HepG2 (cell line): ENCODE measurements at regions not wholly inside any gene's neighbourhood (a gene's known extent, or its start where the extent isn't known, plus 50 kb on each side); places are given as distances from the start of the nearest gene placed in this dataset.

Experiments used
- ATAC-seq: fragments of 200-7000 bp; cut with Tn5 transposase; 3 replicates; pipeline ENCODE4 v1.9.1; 2020; ENCODE audit warnings: mild to moderate bottlenecking, moderate library complexity
- BruUV-seq: library from RNA; stranded (reverse); fragments of 400-500 nt; replicated peaks from 2 replicates; lab custom pipeline; 2021; lab: Mats Ljungman, UMichigan
- CTCF ChIA-PET: fragments of 300-600 bp; formaldehyde crosslinking; extraction: SDS; loops from one replicate; lab custom pipeline; 2021; ENCODE audit warnings: low total read pairs, inconsistent platforms, low intra/inter-chr PET ratio; lab: Yijun Ruan, JAX
- POLR2A ChIA-PET: fragments of 350-600 bp; sonication (Branson Sonifier 250); formaldehyde crosslinking; loops from one replicate; lab custom pipeline; 2020; ENCODE audit warnings: antibody characterized with exemption, inconsistent platforms; lab: Yijun Ruan, JAX
- DNase-seq: peaks from one replicate; pipeline ENCODE4 v3.0.0-alpha.2; 2015; ENCODE audit warnings: low spot score
- FAIRE-seq: peaks from 3 replicates; lab custom pipeline; 2011; peaks lifted over from hg19 to GRCh38; lab: Jason Lieb, UNC
- H2AFZ ChIP-seq: one replicate; pipeline ENCODE4 v1.6.1; 2011; ENCODE audit warnings: low read length, inconsistent platforms
- H3K27ac ChIP-seq: fragments of 300-600 bp; 3 replicates; pipeline ENCODE4 v1.8.0; 2011; ENCODE audit warnings: mixed run types, mild to moderate bottlenecking, mixed read lengths, low read length, inconsistent platforms; ENCODE audit not compliant: insufficient read depth; ENCODE audit errors: extremely low read length
- H3K27me3 ChIP-seq, 2 experiments: fragments of 200-600 bp in 1 of 2; 2 replicates in 1 of 2; 3 replicates in 1 of 2; pipeline versions ENCODE4 v1.6.0 to v1.8.0; 2011; ENCODE audit warnings: low read length in 2 of 2, mild to moderate bottlenecking in 2 of 2, moderate library complexity in 2 of 2, inconsistent platforms in 1 of 2; ENCODE audit not compliant: insufficient read depth in 2 of 2, control insufficient read depth in 1 of 2
- H3K36me3 ChIP-seq, 2 experiments: fragments of 200-600 bp in 1 of 2; replicated peaks in 1 of 2; 2 replicates in 1 of 2; 3 replicates in 1 of 2; pipeline versions ENCODE4 v1.5.1 to v1.8.0; 2011; ENCODE audit warnings: low read length in 2 of 2, inconsistent platforms in 1 of 2; ENCODE audit not compliant: insufficient read depth in 2 of 2, control insufficient read depth in 1 of 2
- H3K4me1 ChIP-seq: 2 replicates; pipeline ENCODE4 v1.5.1; 2012; ENCODE audit warnings: low read length, inconsistent platforms; ENCODE audit not compliant: insufficient read depth
- H3K4me2 ChIP-seq: 2 replicates; pipeline ENCODE4 v1.6.0; 2011; ENCODE audit warnings: low read depth, low read length, inconsistent platforms
- H3K4me3 ChIP-seq, 3 experiments: fragments of 200-600 bp in 1 of 3; sonication (generic), shearing (Covaris generic) in 1 of 3; replicated peaks in 1 of 3; 2 replicates each; pipeline ENCODE4 v1.5.1; 2011 to 2016; ENCODE audit warnings: low read length in 3 of 3, inconsistent platforms in 2 of 3, low read depth in 2 of 3, mild to moderate bottlenecking in 2 of 3, control low read depth in 1 of 3, mixed read lengths in 1 of 3; ENCODE audit not compliant: insufficient read depth in 1 of 3
- H3K79me2 ChIP-seq: one replicate; pipeline ENCODE4 v1.6.1; 2011; ENCODE audit warnings: low read length, inconsistent platforms; ENCODE audit not compliant: insufficient read depth
- H3K9ac ChIP-seq: 2 replicates; pipeline ENCODE4 v1.6.0; 2011; ENCODE audit warnings: mild to moderate bottlenecking, low read depth, low read length, inconsistent platforms; ENCODE audit not compliant: insufficient read depth
- H3K9me3 ChIP-seq: 2 replicates; pipeline ENCODE4 v1.5.1; 2012; ENCODE audit warnings: mild to moderate bottlenecking, low read length
- H4K20me1 ChIP-seq: 2 replicates; pipeline ENCODE4 v1.6.0; 2011; ENCODE audit warnings: inconsistent platforms, mild to moderate bottlenecking, low read length, moderate library complexity; ENCODE audit not compliant: insufficient read depth
- ETV6 ChIP-seq: sonication (generic); formaldehyde crosslinking; conservative IDR thresholded peaks from 2 replicates; pipeline ENCODE4 v1.4.0; 2020; ENCODE audit warnings: missing genetic modification reagents
- FLYWCH1 ChIP-seq: sonication (generic); formaldehyde crosslinking; IDR thresholded peaks from 2 replicates; pipeline ENCODE4 v1.8.1; 2023; ENCODE audit warnings: mild to moderate bottlenecking, missing genetic modification reagents
- GATA4 ChIP-seq: sonication (generic); IDR thresholded peaks from 2 replicates; pipeline ENCODE4 v1.6.1; 2016; ENCODE audit warnings: antibody characterized with exemption, low read depth, borderline replicate concordance
- KDM2A ChIP-seq: sonication (generic); formaldehyde crosslinking; IDR thresholded peaks from 2 replicates; pipeline ENCODE4 v1.4.0; 2020; ENCODE audit warnings: low read depth, missing genetic modification reagents, borderline replicate concordance
- MYC ChIP-seq: sonication (generic); formaldehyde crosslinking; IDR thresholded peaks from 2 replicates; pipeline ENCODE4 v1.9.0; 2021; ENCODE audit warnings: missing genetic modification reagents, borderline replicate concordance
- RFX5 ChIP-seq: IDR thresholded peaks from 2 replicates; pipeline ENCODE4 v1.6.1; 2011; ENCODE audit warnings: low read depth, low read length, improper control_type of control experiment
- SALL2 ChIP-seq: sonication (generic); formaldehyde crosslinking; IDR thresholded peaks from 2 replicates; pipeline ENCODE4 v1.8.1; 2023; ENCODE audit warnings: mild to moderate bottlenecking, missing genetic modification reagents, inconsistent platforms
- SMAD1 ChIP-seq: sonication (generic); formaldehyde crosslinking; IDR thresholded peaks from 2 replicates; pipeline ENCODE4 v1.4.0; 2020; ENCODE audit warnings: missing genetic modification reagents, low read depth, mild to moderate bottlenecking, borderline replicate concordance
- SNRNP70 ChIP-seq: fragments of 200-400 bp; formaldehyde crosslinking; IDR thresholded peaks from 2 replicates; pipeline ENCODE4 v1.6.1; 2017; ENCODE audit warnings: mild to moderate bottlenecking, low read depth, low read length, moderate library complexity
- TEAD3 ChIP-seq: optimal IDR thresholded peaks from 2 replicates; pipeline ENCODE3; 2016; ENCODE audit warnings: borderline replicate concordance
- WIZ ChIP-seq: sonication (generic); formaldehyde crosslinking; IDR thresholded peaks from 2 replicates; pipeline ENCODE4 v1.5.1; 2020; ENCODE audit warnings: mild to moderate bottlenecking, missing genetic modification reagents
- ZFP62 ChIP-seq: sonication (generic); formaldehyde crosslinking; IDR thresholded peaks from 2 replicates; pipeline ENCODE4 v1.4.0; 2020; ENCODE audit warnings: missing genetic modification reagents
- ZNF567 ChIP-seq: sonication (generic); formaldehyde crosslinking; IDR thresholded peaks from 2 replicates; pipeline ENCODE4 v1.8.1; 2023; ENCODE audit warnings: mild to moderate bottlenecking, missing genetic modification reagents, borderline replicate concordance
- ZNF616 ChIP-seq: sonication (generic); formaldehyde crosslinking; IDR thresholded peaks from 2 replicates; pipeline ENCODE4 v1.5.0; 2020; ENCODE audit warnings: low read depth, mild to moderate bottlenecking, missing genetic modification reagents
- ZNF670 ChIP-seq: sonication (generic); formaldehyde crosslinking; IDR thresholded peaks from 2 replicates; pipeline ENCODE4 v1.8.0; 2022; ENCODE audit warnings: mild to moderate bottlenecking, missing genetic modification reagents, borderline replicate concordance
- ZNF678 ChIP-seq: sonication (generic); formaldehyde crosslinking; IDR thresholded peaks from 2 replicates; pipeline ENCODE4 v1.4.0; 2020; ENCODE audit warnings: mild to moderate bottlenecking, missing genetic modification reagents
- ZNF788 ChIP-seq: sonication (generic); formaldehyde crosslinking; IDR thresholded peaks from 2 replicates; pipeline ENCODE4 v1.5.0; 2020; ENCODE audit warnings: mild to moderate bottlenecking, missing genetic modification reagents, borderline replicate concordance
- ZNF816 ChIP-seq: sonication (generic); formaldehyde crosslinking; IDR thresholded peaks from 2 replicates; pipeline ENCODE4 v1.8.0; 2022; ENCODE audit warnings: missing genetic modification reagents, mild to moderate bottlenecking, borderline replicate concordance
- ZSCAN31 ChIP-seq: sonication (generic); formaldehyde crosslinking; IDR thresholded peaks from 2 replicates; pipeline ENCODE4 v1.5.0; 2020; ENCODE audit warnings: low read depth, mild to moderate bottlenecking, missing genetic modification reagents
- WGBS: methylation state at CpG from one replicate; pipeline ENCODE4 v1.1.6; 2017; ENCODE audit warnings: low lambda C conversion rate; 5-methylcytosine and 5-hydroxymethylcytosine counted together
- in situ Hi-C: cut with HindIII; loops from 2 replicates; pipeline ENCODE4 v1.10.0; 2017; ENCODE audit warnings: low pct_unique_long_range_greater_than_20kb; ENCODE audit not compliant: extremely low pct_ligation_motif_present
- intact Hi-C: fragments of 100-400 bp; cut with micrococcal nuclease; formaldehyde crosslinking; loops from one replicate; pipeline ENCODE4 v1.10.0; 2022; ENCODE audit not compliant: unreplicated experiment
- TF ChIP-seq, protein P1 (sequence below): sonication (generic); formaldehyde crosslinking; IDR thresholded peaks from 2 replicates; pipeline ENCODE4 v1.4.0; 2020; ENCODE audit warnings: mild to moderate bottlenecking, missing genetic modification reagents
- TF ChIP-seq, protein P2 (sequence below): sonication (generic); formaldehyde crosslinking; IDR thresholded peaks from 2 replicates; pipeline ENCODE4 v1.4.0; 2020; ENCODE audit warnings: mild to moderate bottlenecking, missing genetic modification reagents
- TF ChIP-seq, protein P3 (sequence below): sonication (generic); formaldehyde crosslinking; IDR thresholded peaks from 2 replicates; pipeline ENCODE4 v1.5.1; 2020; ENCODE audit warnings: missing genetic modification reagents, mild to moderate bottlenecking, borderline replicate concordance
- TF ChIP-seq, protein P4 (sequence below): sonication (generic); formaldehyde crosslinking; IDR thresholded peaks from 2 replicates; pipeline ENCODE4 v1.4.0; 2020; ENCODE audit warnings: missing genetic modification reagents

DNA sequence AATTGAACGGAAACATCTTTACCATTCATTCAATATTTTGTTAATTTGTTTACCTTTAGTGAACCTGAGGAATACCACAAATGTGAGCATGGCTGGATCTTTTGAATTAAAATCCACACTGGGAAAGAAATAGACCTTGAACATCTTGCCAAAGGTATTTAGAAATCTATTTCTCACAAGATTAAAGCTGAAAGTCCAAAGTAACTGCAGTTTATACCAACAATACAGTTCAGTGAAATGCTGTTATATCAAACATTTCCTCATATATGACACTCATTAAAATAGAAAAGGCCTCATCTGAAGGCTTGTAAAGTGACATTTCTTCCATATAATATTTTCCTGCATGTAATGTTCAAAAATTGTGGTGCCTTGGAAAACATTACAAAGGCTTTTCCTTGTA lies 166.5 kb upstream of the HAND2 start (continued):
- TF ChIP-seq ETV6 (CRISPR knock-in tag) (no peak), WIZ (CRISPR knock-in tag) (no peak), ZNF678 (no peak), ZNF788 (CRISPR knock-in tag) (no peak), RFX5 (no peak), FLYWCH1 (CRISPR knock-in tag) (no peak), GATA4 (no peak), ZFP62 (CRISPR knock-in tag) (no peak)
- TF ChIP-seq, protein P1, sequence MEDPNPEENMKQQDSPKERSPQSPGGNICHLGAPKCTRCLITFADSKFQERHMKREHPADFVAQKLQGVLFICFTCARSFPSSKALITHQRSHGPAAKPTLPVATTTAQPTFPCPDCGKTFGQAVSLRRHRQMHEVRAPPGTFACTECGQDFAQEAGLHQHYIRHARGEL: no peak
- TF ChIP-seq, protein P2, sequence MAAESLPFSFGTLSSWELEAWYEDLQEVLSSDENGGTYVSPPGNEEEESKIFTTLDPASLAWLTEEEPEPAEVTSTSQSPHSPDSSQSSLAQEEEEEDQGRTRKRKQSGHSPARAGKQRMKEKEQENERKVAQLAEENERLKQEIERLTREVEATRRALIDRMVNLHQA (CRISPR knock-in tag): no peak
- TF ChIP-seq, protein P3, sequence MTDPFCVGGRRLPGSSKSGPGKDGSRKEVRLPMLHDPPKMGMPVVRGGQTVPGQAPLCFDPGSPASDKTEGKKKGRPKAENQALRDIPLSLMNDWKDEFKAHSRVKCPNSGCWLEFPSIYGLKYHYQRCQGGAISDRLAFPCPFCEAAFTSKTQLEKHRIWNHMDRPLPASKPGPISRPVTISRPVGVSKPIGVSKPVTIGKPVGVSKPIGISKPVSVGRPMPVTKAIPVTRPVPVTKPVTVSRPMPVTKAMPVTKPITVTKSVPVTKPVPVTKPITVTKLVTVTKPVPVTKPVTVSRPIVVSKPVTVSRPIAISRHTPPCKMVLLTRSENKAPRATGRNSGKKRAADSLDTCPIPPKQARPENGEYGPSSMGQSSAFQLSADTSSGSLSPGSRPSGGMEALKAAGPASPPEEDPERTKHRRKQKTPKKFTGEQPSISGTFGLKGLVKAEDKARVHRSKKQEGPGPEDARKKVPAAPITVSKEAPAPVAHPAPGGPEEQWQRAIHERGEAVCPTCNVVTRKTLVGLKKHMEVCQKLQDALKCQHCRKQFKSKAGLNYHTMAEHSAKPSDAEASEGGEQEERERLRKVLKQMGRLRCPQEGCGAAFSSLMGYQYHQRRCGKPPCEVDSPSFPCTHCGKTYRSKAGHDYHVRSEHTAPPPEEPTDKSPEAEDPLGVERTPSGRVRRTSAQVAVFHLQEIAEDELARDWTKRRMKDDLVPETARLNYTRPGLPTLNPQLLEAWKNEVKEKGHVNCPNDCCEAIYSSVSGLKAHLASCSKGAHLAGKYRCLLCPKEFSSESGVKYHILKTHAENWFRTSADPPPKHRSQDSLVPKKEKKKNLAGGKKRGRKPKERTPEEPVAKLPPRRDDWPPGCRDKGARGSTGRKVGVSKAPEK (CRISPR knock-in tag): no peak

DNA sequence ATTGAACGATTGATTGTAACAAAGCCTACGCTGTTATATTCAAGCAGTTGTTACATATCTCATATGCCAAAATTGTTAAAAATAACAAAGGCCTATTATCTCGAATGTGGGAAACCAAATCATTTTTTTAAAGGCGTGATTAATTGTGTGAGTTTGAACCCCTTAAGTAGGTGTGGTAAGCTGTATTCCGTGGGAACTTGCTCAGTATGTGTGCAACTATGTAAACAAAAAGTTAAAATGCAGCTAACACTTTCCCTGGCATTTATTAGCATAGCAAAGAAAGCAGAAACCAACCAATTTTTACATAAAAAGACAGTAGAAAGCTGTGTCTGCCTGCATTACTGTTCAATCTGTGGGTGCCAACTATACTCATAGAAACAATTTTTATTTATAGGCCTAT lies 166.0 kb upstream of the HAND2 start:
- no peaks in the 10 kb centered on the region for H4K20me1 ChIP-seq
- H3K27ac ChIP-seq: no peak overlapping the region
- ChIA-PET CTCF (no interaction called here), POLR2A (no interaction called here)
- no peaks in the 10 kb centered on the region for H3K36me3 ChIP-seq
- WGBS: 5% methylated on average over 5 of the region's 5 CpGs
- FAIRE-seq: no peak
- H3K9me3 ChIP-seq: no peaks in the 10 kb centered on the region
- intact Hi-C loops (no loop called here), in situ Hi-C loops (no loop called here)
- H3K27me3 ChIP-seq: no peaks in the 10 kb centered on the region
- no peak overlapping the region for H3K4me2 ChIP-seq
- H2AFZ ChIP-seq: no peak overlapping the region
- no peak overlapping the region for H3K9ac ChIP-seq
- ATAC-seq: no peak
- no peak for TF ChIP-seq ZNF567 (CRISPR knock-in tag)
- TF ChIP-seq TEAD3 (CRISPR knock-in tag): no peak
- TF ChIP-seq MYC (CRISPR knock-in tag): no peak
- no peak for TF ChIP-seq SMAD1 (CRISPR knock-in tag)
- TF ChIP-seq ZNF670 (CRISPR knock-in tag): no peak
- TF ChIP-seq, protein P4, sequence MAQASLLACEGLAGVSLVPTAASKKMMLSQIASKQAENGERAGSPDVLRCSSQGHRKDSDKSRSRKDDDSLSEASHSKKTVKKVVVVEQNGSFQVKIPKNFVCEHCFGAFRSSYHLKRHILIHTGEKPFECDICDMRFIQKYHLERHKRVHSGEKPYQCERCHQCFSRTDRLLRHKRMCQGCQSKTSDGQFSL (CRISPR knock-in tag): no peak
- TF ChIP-seq ZNF816 (CRISPR knock-in tag): no peak
- no peak for TF ChIP-seq SALL2 (CRISPR knock-in tag)
- TF ChIP-seq KDM2A (CRISPR knock-in tag): no peak
- no peak for TF ChIP-seq SNRNP70
- no peak for TF ChIP-seq ZSCAN31 (CRISPR knock-in tag)
- no peak for TF ChIP-seq ZNF616 (CRISPR knock-in tag)
- no peaks in the 10 kb centered on the region for H3K4me1 ChIP-seq
- BruUV-seq: no TSS peak
- no peak overlapping the region for H3K4me3 ChIP-seq
- H3K79me2 ChIP-seq: no peaks in the 10 kb centered on the region
- DNase-seq: no peak
